ENCODE measurements at regions not wholly inside any gene's neighbourhood (a gene's known extent, or its start where the extent isn't known, plus 50 kb on each side); places are given as distances from the start of the nearest gene placed in this dataset.

GRCh38 chr3:44069276-44069675 is 172.4 kb upstream of the TOPAZ1 start:
- Histone ChIP-seq H3K27me3 (peaks cover 0 to 18% (median 0%) of the 10 kb centered on the region in 7 donors), H3K4me1 (peaks cover 0 to 6% (median 0%) of the 10 kb centered on the region in 9 donors), H3K27ac (no peak overlapping the region), H3K36me3 (no peaks in the 10 kb centered on the region), H3K4me3 (no peak overlapping the region), H3K9me3 (no peaks in the 10 kb centered on the region)
- 63 to 70% methylated on average over 5 of the region's 5 CpGs for WGBS, 2 donors
- no peak for DNase-seq
- intact Hi-C loops (cut with DNase I), result no loop called here
- ATAC-seq, result no peak
- TF ChIP-seq CTCF (IDR thresholded peaks at IDR 0.05), result no peak

GRCh38 chr3:44070841-44071546 is 170.7 kb upstream of the TOPAZ1 start:
- no peak for TF ChIP-seq CTCF (IDR thresholded peaks at IDR 0.05)
- Histone ChIP-seq H3K27me3 (peaks cover 0 to 30% (median 6%) of the 10 kb centered on the region in 7 donors), H3K36me3 (no peaks in the 10 kb centered on the region), H3K9me3 (no peaks in the 10 kb centered on the region), H3K4me3 (no peak overlapping the region), H3K4me1 (peaks cover 0 to under 1% (median 0%) of the 10 kb centered on the region in 9 donors), H3K27ac (no peak overlapping the region)
- ATAC-seq (no peak), DNase-seq (no peak)
- WGBS, 2 donors, result 90 to 93% methylated on average over 8 of the region's 8 CpGs
- intact Hi-C loops (cut with DNase I), result no loop called here

GRCh38 chr3:44072601-44073540 is 168.8 kb upstream of the TOPAZ1 start:
- Histone ChIP-seq H3K9me3 (no peaks in the 10 kb centered on the region), H3K4me1 (no peaks in the 10 kb centered on the region), H3K36me3 (no peaks in the 10 kb centered on the region), H3K4me3 (no peak overlapping the region), H3K27ac (no peak overlapping the region), H3K27me3 (peaks cover 0 to 35% (median 6%) of the 10 kb centered on the region in 7 donors)
- intact Hi-C loops (cut with DNase I), result no loop called here
- WGBS, 2 donors, result 79 to 88% methylated on average over 11 of the region's 11 CpGs
- ATAC-seq (no peak), DNase-seq (no peak)
- no peak for TF ChIP-seq CTCF (IDR thresholded peaks at IDR 0.05)

- peaks cover 0 to 35% (median 6%) of the 10 kb centered on the region in 7 donors for H3K27me3 ChIP-seq
Observed at GRCh38 chr3:44074181-44074580, 167.5 kb upstream of the TOPAZ1 start.

More at GRCh38 chr3:44074181-44074580, 167.5 kb upstream of the TOPAZ1 start:
- intact Hi-C loops (cut with DNase I), result no loop called here
- no peaks in the 10 kb centered on the region for H3K4me1 ChIP-seq
- H3K36me3 ChIP-seq, result no peaks in the 10 kb centered on the region
- H3K4me3 ChIP-seq, result no peak overlapping the region
- 70 to 81% methylated on average over 3 of the region's 3 CpGs for WGBS, 2 donors
- no peak for TF ChIP-seq CTCF (IDR thresholded peaks at IDR 0.05)
- ATAC-seq (no peak), DNase-seq (no peak)
- H3K9me3 ChIP-seq, result no peaks in the 10 kb centered on the region
- no peak overlapping the region for H3K27ac ChIP-seq
